ENCODE measurements at regions not wholly inside any gene's neighbourhood (a gene's known extent, or its start where the extent isn't known, plus 50 kb on each side); places are given as distances from the start of the nearest gene placed in this dataset.

DNA sequence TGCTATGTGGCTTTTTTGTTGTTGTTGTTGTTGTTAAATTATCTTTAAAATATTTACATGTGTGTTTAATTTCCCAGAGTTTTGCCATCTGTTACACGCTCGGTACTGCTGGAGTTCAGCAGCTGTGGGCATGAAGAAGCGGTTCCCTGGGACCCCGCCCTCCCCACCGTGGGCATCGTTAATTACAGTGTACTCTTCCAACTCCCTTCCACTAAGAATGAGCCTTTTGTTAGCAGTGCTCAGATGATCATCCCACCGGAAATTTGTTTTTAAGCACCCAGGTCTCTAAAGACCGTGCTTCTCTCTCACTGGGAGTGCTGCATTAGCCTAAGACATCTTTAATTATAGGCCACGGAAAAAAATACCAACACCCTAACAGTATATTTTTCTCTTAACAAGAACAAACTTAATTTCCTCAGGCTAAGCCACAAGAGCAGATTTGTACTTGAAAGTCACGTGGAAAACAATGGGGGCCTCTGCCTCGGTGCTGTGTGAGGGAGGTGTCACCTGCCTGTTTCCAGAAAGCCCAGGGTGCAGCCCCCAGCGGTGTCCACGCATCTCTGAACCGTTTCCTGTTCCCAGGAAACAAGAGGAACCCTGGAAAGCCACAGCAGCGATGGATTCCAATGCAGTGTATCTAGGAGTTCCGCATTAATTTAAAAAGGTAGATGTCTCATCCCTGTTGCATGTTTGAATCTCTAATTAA, 113.3 kb upstream of the FRMD1 start:
- DNase-seq (no peak), ATAC-seq (no peak)
- H3K9me3 ChIP-seq = no peaks in the 10 kb centered on the region
- H3K27ac ChIP-seq = no peak overlapping the region
- TF ChIP-seq POLR2A (IDR thresholded peaks at IDR 0.05) (no peak), CTCF (IDR thresholded peaks at IDR 0.05) (no peak)
- no peak overlapping the region for H3K4me3 ChIP-seq
- intact Hi-C loops (cut with DNase I) = no loop called here
- 77% methylated on average over 15 of the region's 16 CpGs for WGBS (ENCODE audit: insufficient coverage, low coverage, low lambda C conversion rate, missing lambda C conversion rate)
- H3K36me3 ChIP-seq = no peaks in the 10 kb centered on the region
- H3K4me1 ChIP-seq = peaks cover 0 to 17% (median 8%) of the 10 kb centered on the region in 4 donors
- H3K27me3 ChIP-seq = no peaks in the 10 kb centered on the region

DNA sequence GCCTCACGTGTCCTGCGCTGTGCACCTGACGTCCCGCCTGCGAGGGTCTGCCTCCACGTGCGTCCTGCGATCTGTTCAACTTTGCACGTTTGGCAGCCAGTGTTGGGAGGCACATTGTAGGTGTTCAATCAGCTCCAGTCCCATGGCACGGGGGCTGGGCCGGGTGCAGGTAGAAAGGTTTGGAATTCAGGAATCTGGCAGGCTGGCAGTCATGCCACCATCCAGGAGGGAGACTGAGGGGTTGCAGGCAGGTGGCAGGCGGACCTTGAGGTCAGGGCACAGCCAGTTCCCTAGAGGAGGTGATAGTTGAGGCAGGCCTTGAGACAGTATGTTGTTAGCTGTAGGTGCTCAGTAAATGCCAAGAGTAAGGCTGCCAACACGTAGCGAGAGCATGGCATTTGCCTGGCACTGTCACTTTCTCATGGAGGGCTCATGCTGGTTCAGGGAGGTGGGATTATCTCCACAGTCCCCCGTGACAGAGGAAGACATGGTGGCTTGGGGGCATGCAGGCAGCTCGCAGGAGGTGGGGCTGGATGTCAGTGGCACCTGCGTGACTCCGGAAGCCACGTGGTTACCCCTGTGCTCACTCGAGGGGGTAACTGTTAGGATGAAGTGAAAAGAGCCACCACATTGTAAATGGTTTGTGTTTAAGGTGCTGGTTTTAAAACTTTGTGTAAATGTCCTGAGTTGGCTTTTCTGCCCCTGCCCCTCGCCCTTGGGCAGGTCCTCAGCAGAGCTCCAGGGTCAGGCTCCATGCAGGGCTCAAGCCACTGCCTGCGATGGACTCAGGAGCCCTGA, 111.8 kb upstream of the FRMD1 start:
- 81% methylated on average over 13 of the region's 22 CpGs for WGBS (ENCODE audit: insufficient coverage, low coverage, low lambda C conversion rate, missing lambda C conversion rate)
- no peaks in the 10 kb centered on the region for H3K36me3 ChIP-seq
- TF ChIP-seq POLR2A (IDR thresholded peaks at IDR 0.05) (no peak), CTCF (IDR thresholded peaks at IDR 0.05) (no peak)
- ATAC-seq (no peak), DNase-seq (no peak)
- no peaks in the 10 kb centered on the region for H3K9me3 ChIP-seq
- no peak overlapping the region for H3K27ac ChIP-seq
- H3K4me3 ChIP-seq = no peak overlapping the region
- H3K4me1 ChIP-seq = peaks cover 0 to 9% (median 5%) of the 10 kb centered on the region in 4 donors
- H3K27me3 ChIP-seq = no peaks in the 10 kb centered on the region
- intact Hi-C loops (cut with DNase I) = no loop called here

DNA sequence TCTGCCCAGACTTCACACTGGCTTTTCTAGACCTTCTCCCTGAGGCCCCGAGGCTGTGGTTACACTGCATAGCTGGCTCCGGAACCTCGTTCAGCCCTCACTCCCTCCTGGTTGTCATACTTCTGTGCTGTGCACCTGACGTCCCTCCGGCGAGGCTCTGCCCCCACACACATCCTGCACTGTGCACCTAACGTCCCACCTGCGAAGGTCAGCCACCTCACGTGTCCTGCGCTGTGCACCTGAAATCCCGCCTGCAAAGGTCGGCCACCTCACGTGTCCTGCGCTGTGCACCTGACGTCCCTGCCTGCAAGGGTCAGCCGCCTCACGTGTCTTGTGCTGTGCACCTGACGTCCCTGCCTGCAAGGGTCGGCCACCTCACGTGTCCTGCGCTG, 111.0 kb upstream of the FRMD1 start:
- DNase-seq = no peak
- no peak for TF ChIP-seq CTCF (IDR thresholded peaks at IDR 0.05)
- TF ChIP-seq POLR2A (IDR thresholded peaks at IDR 0.05) = no peak
- WGBS (ENCODE audit: insufficient coverage, low coverage, low lambda C conversion rate, missing lambda C conversion rate) = 100% methylated on average over 1 of the region's 21 CpGs
- intact Hi-C loops (cut with DNase I) = no loop called here
- Histone ChIP-seq H3K9me3 (no peaks in the 10 kb centered on the region), H3K27ac (no peak overlapping the region), H3K4me3 (no peak overlapping the region), H3K4me1 (peaks cover 0 to under 1% (median under 1%) of the 10 kb centered on the region in 4 donors), H3K36me3 (no peaks in the 10 kb centered on the region), H3K27me3 (no peaks in the 10 kb centered on the region)
- no peak for ATAC-seq

- no peak overlapping the region for H3K27ac ChIP-seq
- ATAC-seq (no peak), DNase-seq (no peak)
- no peaks in the 10 kb centered on the region for H3K9me3 ChIP-seq
- intact Hi-C loops (cut with DNase I) = no loop called here
- WGBS (ENCODE audit: insufficient coverage, low coverage, low lambda C conversion rate, missing lambda C conversion rate) = 85% methylated on average over 4 of the region's 10 CpGs
- H3K4me3 ChIP-seq = no peak overlapping the region
- H3K27me3 ChIP-seq = no peaks in the 10 kb centered on the region
- TF ChIP-seq POLR2A (IDR thresholded peaks at IDR 0.05) (no peak), CTCF (IDR thresholded peaks at IDR 0.05) (no peak)
- H3K36me3 ChIP-seq = no peaks in the 10 kb centered on the region
- H3K4me1 ChIP-seq = no peaks in the 10 kb centered on the region
Measured at GRCh38 chr6:168189200-168190013, 110.4 kb upstream of the FRMD1 start.

Measured in right lobe of liver (tissue), 6 donors.